ENCODE measurements at regions not wholly inside any gene's neighbourhood (a gene's known extent, or its start where the extent isn't known, plus 50 kb on each side); places are given as distances from the start of the nearest gene placed in this dataset.

- no peaks in the 10 kb centered on the region for H3K4me1 ChIP-seq (ENCODE audit: low read length)
- H2AFZ ChIP-seq (ENCODE audit: low read depth, low read length), result no peak overlapping the region
- H4K20me1 ChIP-seq (ENCODE audit: insufficient read depth, low read length), result no peaks in the 10 kb centered on the region
- no peak overlapping the region for H3K9ac ChIP-seq (ENCODE audit: low read length)
- H3K4me2 ChIP-seq (ENCODE audit: low read length), result no peak overlapping the region
- no peak overlapping the region for H3K4me3 ChIP-seq (ENCODE audit: low read length)
- no peak overlapping the region for H3K27ac ChIP-seq (ENCODE audit: low read length)
- no peaks in the 10 kb centered on the region for H3K36me3 ChIP-seq (replicated peaks; ENCODE audit: low read depth, low read length)
- H3K9me3 ChIP-seq (ENCODE audit: insufficient read depth, low read length), result no peaks in the 10 kb centered on the region
- H3K79me2 ChIP-seq (ENCODE audit: low read length), result no peaks in the 10 kb centered on the region
- 0 out of 2 replicates have a peak, but pooled peaks cover 9% of the 10 kb centered on the region for H3K27me3 ChIP-seq (ENCODE audit: low read depth, low read length)
- TF ChIP-seq EZH2phosphoT487 (IDR thresholded peaks at IDR 0.05; ENCODE audit: low read depth) (no peak), CTCF (IDR thresholded peaks at IDR 0.05; ENCODE audit: low read depth, low read length) (no peak)
These were observed 590.5 kb downstream of the ETS1 start for GRCh38 chr11:127996825-127997224.

GRCh38 chr11:127995921-127996320 is 591.4 kb downstream of the ETS1 start:
- 0 out of 2 replicates have a peak, but pooled peaks cover 9% of the 10 kb centered on the region for H3K27me3 ChIP-seq (ENCODE audit: low read depth, low read length)
- no peak overlapping the region for H2AFZ ChIP-seq (ENCODE audit: low read depth, low read length)
- no peak overlapping the region for H3K27ac ChIP-seq (ENCODE audit: low read length)
- H3K79me2 ChIP-seq (ENCODE audit: low read length), result no peaks in the 10 kb centered on the region
- H4K20me1 ChIP-seq (ENCODE audit: insufficient read depth, low read length), result no peaks in the 10 kb centered on the region
- H3K4me2 ChIP-seq (ENCODE audit: low read length), result no peak overlapping the region
- no peaks in the 10 kb centered on the region for H3K36me3 ChIP-seq (replicated peaks; ENCODE audit: low read depth, low read length)
- H3K4me3 ChIP-seq (ENCODE audit: low read length), result no peak overlapping the region
- no peaks in the 10 kb centered on the region for H3K4me1 ChIP-seq (ENCODE audit: low read length)
- H3K9ac ChIP-seq (ENCODE audit: low read length), result no peak overlapping the region
- H3K9me3 ChIP-seq (ENCODE audit: insufficient read depth, low read length), result no peaks in the 10 kb centered on the region
- TF ChIP-seq EZH2phosphoT487 (IDR thresholded peaks at IDR 0.05; ENCODE audit: low read depth) (no peak), CTCF (IDR thresholded peaks at IDR 0.05; ENCODE audit: low read depth, low read length) (no peak)

- Histone ChIP-seq H3K79me2 (ENCODE audit: low read length) (no peaks in the 10 kb centered on the region), H3K27ac (ENCODE audit: low read length) (no peak overlapping the region), H3K4me1 (ENCODE audit: low read length) (no peaks in the 10 kb centered on the region), H3K36me3 (replicated peaks; ENCODE audit: low read depth, low read length) (no peaks in the 10 kb centered on the region), H3K27me3 (ENCODE audit: low read depth, low read length) (0 out of 2 replicates have a peak, but pooled peaks cover 7% of the 10 kb centered on the region), H3K4me2 (ENCODE audit: low read length) (no peak overlapping the region), H2AFZ (ENCODE audit: low read depth, low read length) (no peak overlapping the region), H3K9ac (ENCODE audit: low read length) (no peak overlapping the region), H3K4me3 (ENCODE audit: low read length) (no peak overlapping the region), H4K20me1 (ENCODE audit: insufficient read depth, low read length) (no peaks in the 10 kb centered on the region), H3K9me3 (ENCODE audit: insufficient read depth, low read length) (no peaks in the 10 kb centered on the region)
- TF ChIP-seq EZH2phosphoT487 (IDR thresholded peaks at IDR 0.05; ENCODE audit: low read depth) (no peak), CTCF (IDR thresholded peaks at IDR 0.05; ENCODE audit: low read depth, low read length) (no peak)
These were observed 592.6 kb downstream of the ETS1 start for GRCh38 chr11:127994736-127995135.

- H4K20me1 ChIP-seq (ENCODE audit: insufficient read depth, low read length), result no peaks in the 10 kb centered on the region
- H3K4me3 ChIP-seq (ENCODE audit: low read length), result no peak overlapping the region
- no peaks in the 10 kb centered on the region for H3K79me2 ChIP-seq (ENCODE audit: low read length)
- TF ChIP-seq CTCF (IDR thresholded peaks at IDR 0.05; ENCODE audit: low read depth, low read length) (no peak), EZH2phosphoT487 (IDR thresholded peaks at IDR 0.05; ENCODE audit: low read depth) (no peak)
- no peaks in the 10 kb centered on the region for H3K9me3 ChIP-seq (ENCODE audit: insufficient read depth, low read length)
- no peak overlapping the region for H2AFZ ChIP-seq (ENCODE audit: low read depth, low read length)
- no peaks in the 10 kb centered on the region for H3K36me3 ChIP-seq (replicated peaks; ENCODE audit: low read depth, low read length)
- H3K9ac ChIP-seq (ENCODE audit: low read length), result no peak overlapping the region
- H3K4me2 ChIP-seq (ENCODE audit: low read length), result no peak overlapping the region
- H3K27me3 ChIP-seq (ENCODE audit: low read depth, low read length), result 0 out of 2 replicates have a peak, but pooled peaks cover 6% of the 10 kb centered on the region
- no peaks in the 10 kb centered on the region for H3K4me1 ChIP-seq (ENCODE audit: low read length)
- H3K27ac ChIP-seq (ENCODE audit: low read length), result no peak overlapping the region
These were observed 593.6 kb downstream of the ETS1 start for GRCh38 chr11:127993788-127994187.

Measured in OCI-LY3 (cell line).